ENCODE measurements at regions not wholly inside any gene's neighbourhood (a gene's known extent, or its start where the extent isn't known, plus 50 kb on each side); places are given as distances from the start of the nearest gene placed in this dataset.

DNA sequence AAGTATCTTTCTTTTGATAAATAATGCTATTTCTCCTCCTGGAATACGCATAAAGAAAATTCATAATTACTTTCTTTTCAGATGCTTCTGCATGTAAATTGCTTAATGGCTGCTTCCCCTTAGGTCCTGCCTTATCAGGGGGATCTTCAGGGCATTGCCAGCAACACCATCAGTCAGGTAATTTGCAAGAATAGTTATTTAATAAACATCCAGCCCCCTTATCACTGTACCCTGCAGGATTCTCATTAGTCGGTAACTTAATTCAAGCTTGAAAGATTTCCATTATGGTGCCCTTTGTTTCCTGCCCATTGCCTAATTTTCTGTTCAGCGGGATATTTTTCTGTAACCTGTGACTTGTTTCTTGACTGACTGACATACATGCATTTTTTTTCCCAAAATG is 414.5 kb downstream of the MFSD1 start:
- Histone ChIP-seq H3K4me3 (no peak overlapping the region), H3K36me3 (replicated peaks in 1 of 2) (no peaks in the 10 kb centered on the region), H3K27ac (no peak overlapping the region), H3K4me1 (replicated peaks in 1 of 2) (no peaks in the 10 kb centered on the region), H3K27me3 (no peaks in the 10 kb centered on the region), H3K9me3 (replicated peaks in 1 of 3) (no peaks in the 10 kb centered on the region)
- intact Hi-C loops (cut with DNase I) = no loop called here
- TF ChIP-seq, protein P1, sequence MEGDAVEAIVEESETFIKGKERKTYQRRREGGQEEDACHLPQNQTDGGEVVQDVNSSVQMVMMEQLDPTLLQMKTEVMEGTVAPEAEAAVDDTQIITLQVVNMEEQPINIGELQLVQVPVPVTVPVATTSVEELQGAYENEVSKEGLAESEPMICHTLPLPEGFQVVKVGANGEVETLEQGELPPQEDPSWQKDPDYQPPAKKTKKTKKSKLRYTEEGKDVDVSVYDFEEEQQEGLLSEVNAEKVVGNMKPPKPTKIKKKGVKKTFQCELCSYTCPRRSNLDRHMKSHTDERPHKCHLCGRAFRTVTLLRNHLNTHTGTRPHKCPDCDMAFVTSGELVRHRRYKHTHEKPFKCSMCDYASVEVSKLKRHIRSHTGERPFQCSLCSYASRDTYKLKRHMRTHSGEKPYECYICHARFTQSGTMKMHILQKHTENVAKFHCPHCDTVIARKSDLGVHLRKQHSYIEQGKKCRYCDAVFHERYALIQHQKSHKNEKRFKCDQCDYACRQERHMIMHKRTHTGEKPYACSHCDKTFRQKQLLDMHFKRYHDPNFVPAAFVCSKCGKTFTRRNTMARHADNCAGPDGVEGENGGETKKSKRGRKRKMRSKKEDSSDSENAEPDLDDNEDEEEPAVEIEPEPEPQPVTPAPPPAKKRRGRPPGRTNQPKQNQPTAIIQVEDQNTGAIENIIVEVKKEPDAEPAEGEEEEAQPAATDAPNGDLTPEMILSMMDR (IDR thresholded peaks at IDR 0.05) = no peak
- no peak for TF ChIP-seq POLR2A (IDR thresholded peaks at IDR 0.05)
- DNase-seq = no peak
- WGBS, 4 donors = 79 to 89% (median 86%) methylated on average over 3 of the region's 3 CpGs

DNA sequence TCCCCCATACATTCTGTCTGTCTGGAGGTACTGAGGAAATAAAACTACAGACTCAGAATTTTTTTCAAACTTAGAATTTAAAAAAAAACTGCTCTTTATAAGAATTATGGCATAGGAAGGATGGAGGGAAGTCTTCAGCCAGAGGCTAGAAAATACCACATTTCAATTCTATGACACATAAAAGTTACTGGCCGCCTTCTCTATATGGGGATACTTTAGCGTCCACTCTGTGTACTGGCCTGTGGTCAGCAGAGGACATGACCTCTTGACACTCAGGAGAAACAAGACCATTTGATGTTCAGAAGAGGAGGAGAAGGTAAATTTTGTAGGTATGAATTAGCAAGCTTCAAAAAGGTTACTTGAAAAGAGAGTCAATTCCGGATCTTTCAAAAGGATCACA is 417.4 kb downstream of the MFSD1 start:
- Histone ChIP-seq H3K27me3 (no peaks in the 10 kb centered on the region), H3K27ac (no peak overlapping the region), H3K4me3 (no peak overlapping the region), H3K4me1 (replicated peaks in 1 of 2) (no peaks in the 10 kb centered on the region), H3K9me3 (replicated peaks in 1 of 3) (no peaks in the 10 kb centered on the region), H3K36me3 (replicated peaks in 1 of 2) (no peaks in the 10 kb centered on the region)
- intact Hi-C loops (cut with DNase I) = no loop called here
- DNase-seq = no peak
- WGBS, 4 donors = 85 to 89% (median 88%) methylated on average over 3 of the region's 3 CpGs
- no peak for TF ChIP-seq POLR2A (IDR thresholded peaks at IDR 0.05)
- TF ChIP-seq, protein P1 (IDR thresholded peaks at IDR 0.05) = no peak

DNA sequence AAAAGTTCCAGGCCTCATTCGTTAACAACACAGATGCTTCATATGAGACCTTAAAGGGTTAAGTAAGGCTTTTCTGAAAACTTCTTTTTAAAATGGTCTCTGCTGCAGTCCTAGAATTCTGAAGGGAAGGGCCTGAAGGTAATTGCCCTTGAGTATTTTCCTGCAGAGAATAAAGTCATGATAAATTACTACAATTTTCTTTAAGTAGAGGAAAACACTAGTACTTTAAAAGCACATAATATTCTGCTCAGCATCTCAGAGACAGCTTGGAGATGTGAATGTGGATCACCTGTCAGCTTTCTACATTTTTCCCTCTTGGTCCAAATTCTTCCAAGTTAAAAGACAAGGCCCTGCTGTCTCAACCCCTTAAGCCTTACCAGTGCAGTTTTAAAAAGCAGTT is 419.5 kb downstream of the MFSD1 start:
- Histone ChIP-seq H3K27me3 (no peaks in the 10 kb centered on the region), H3K27ac (no peak overlapping the region), H3K9me3 (replicated peaks in 1 of 3) (no peaks in the 10 kb centered on the region), H3K4me1 (replicated peaks in 1 of 2) (no peaks in the 10 kb centered on the region), H3K4me3 (no peak overlapping the region), H3K36me3 (replicated peaks in 1 of 2) (no peaks in the 10 kb centered on the region)
- intact Hi-C loops (cut with DNase I) = no loop called here
- DNase-seq = no peak
- TF ChIP-seq, protein P1 (IDR thresholded peaks at IDR 0.05) = no peak
- no peak for TF ChIP-seq POLR2A (IDR thresholded peaks at IDR 0.05)
- 67 to 82% (median 75%) methylated on average over 1 of the region's 1 CpG for WGBS, 4 donors

DNA sequence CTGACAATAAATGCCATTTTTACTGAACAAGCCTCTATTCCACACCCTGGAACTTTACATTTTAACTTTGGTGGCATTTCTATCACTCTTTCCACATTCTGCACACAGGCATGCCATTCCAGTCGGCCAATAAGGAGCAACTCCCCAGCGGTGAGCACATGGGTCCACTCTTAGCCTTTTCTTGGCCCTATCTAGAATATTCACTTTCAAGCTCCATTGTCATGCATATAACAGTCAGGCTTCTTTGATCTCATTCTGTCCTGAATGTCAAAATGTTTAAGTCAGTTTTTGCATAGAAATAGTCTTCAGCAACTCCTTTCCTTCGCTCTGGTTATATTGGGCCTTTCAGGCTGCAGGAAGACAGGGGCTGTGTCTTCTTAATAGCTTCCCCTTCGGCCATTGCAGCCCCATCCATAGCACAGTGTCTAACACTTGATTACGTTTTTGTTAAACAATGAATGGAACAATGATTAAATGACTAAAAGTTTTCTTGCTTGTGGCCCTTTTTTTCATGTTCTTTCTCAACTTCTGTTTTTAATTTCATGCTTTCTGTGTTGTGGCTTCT is 427.3 kb downstream of the MFSD1 start:
- H3K4me3 ChIP-seq = no peak overlapping the region
- H3K4me1 ChIP-seq (replicated peaks in 1 of 2) = no peaks in the 10 kb centered on the region
- no peak overlapping the region for H3K27ac ChIP-seq
- TF ChIP-seq, protein P1 (IDR thresholded peaks at IDR 0.05) = no peak
- TF ChIP-seq POLR2A (IDR thresholded peaks at IDR 0.05) = no peak
- 68 to 79% (median 75%) methylated on average over 5 of the region's 5 CpGs for WGBS, 4 donors
- H3K27me3 ChIP-seq = no peaks in the 10 kb centered on the region
- no peaks in the 10 kb centered on the region for H3K36me3 ChIP-seq (replicated peaks in 1 of 2)
- intact Hi-C loops (cut with DNase I) = no loop called here
- no peak for DNase-seq
- H3K9me3 ChIP-seq (replicated peaks in 1 of 3) = no peaks in the 10 kb centered on the region

All from adrenal gland (tissue), 9 donors.